Lung (tissue), 11 donors: ENCODE measurements at regions not wholly inside any gene's neighbourhood (a gene's known extent, or its start where the extent isn't known, plus 50 kb on each side); places are given as distances from the start of the nearest gene placed in this dataset.
A peak's percentile ranks its signal among the peaks of the same experiment; 100 is the strongest.

Experiments used
- ATAC-seq: fragments of 200-7000 bp; cut with Tn5 transposase; one replicate; pipeline ENCODE4 v1.9.1; 2020; ENCODE audit warnings: moderate number of reproducible peaks; ENCODE audit not compliant: insufficient read depth, low FRiP score
- DNase-seq, 3 donors: peaks; one replicate each; pipeline ENCODE4 v3.0.0-alpha.2; 2013 to 2017
- H3K27ac ChIP-seq, 2 donors: one replicate each; pipeline ENCODE4 v1.5.1; 2013; ENCODE audit warnings: mild to moderate bottlenecking in 2 of 2, moderate library complexity in 2 of 2, control low read depth in 1 of 2, inconsistent platforms in 1 of 2, low read depth in 1 of 2, low read length in 1 of 2
- H3K27me3 ChIP-seq, 3 donors: one replicate each; pipeline ENCODE4 v1.5.1; 2013; ENCODE audit warnings: low read length in 2 of 3; ENCODE audit not compliant: control insufficient read depth in 3 of 3, insufficient read depth in 3 of 3
- H3K36me3 ChIP-seq, 4 donors: one replicate each; pipeline ENCODE4 v1.5.1; 2013; ENCODE audit warnings: low read length in 4 of 4, mild to moderate bottlenecking in 1 of 4, moderate library complexity in 1 of 4; ENCODE audit not compliant: control insufficient read depth in 4 of 4, insufficient read depth in 4 of 4
- H3K4me1 ChIP-seq, 5 donors: one replicate each; pipeline ENCODE4 v1.5.1; 2013; ENCODE audit warnings: low read length in 5 of 5, mild to moderate bottlenecking in 2 of 5, moderate library complexity in 1 of 5; ENCODE audit not compliant: control insufficient read depth in 5 of 5, insufficient read depth in 5 of 5
- H3K4me3 ChIP-seq: one replicate; pipeline ENCODE4 v1.5.1; 2013; ENCODE audit warnings: mild to moderate bottlenecking, control low read depth, moderate library complexity
- H3K9ac ChIP-seq, 2 donors: one replicate each; pipeline ENCODE4 v1.5.1; 2013; ENCODE audit warnings: low read length in 2 of 2, control low read depth in 1 of 2; ENCODE audit not compliant: insufficient read depth in 1 of 2
- H3K9me3 ChIP-seq, 4 donors: one replicate each; pipeline ENCODE4 v1.5.1; 2013; ENCODE audit warnings: low read length in 3 of 4, mild to moderate bottlenecking in 1 of 4, moderate library complexity in 1 of 4; ENCODE audit not compliant: control insufficient read depth in 4 of 4, insufficient read depth in 3 of 4
- CTCF ChIP-seq: IDR thresholded peaks from 2 replicates; pipeline ENCODE4 v1.5.1; 2012; ENCODE audit warnings: mild to moderate bottlenecking; ENCODE audit errors: control extremely low read depth, extremely low read depth
- WGBS, 2 donors: extraction: QIAGEN DNeasy Blood & Tissue Kit; methylation state at CpG; one replicate each; pipeline ENCODE4 v1.1.7; 2013; 5-methylcytosine and 5-hydroxymethylcytosine counted together
- donor health status: control.
- donor health status: control.
- donor health status: Bipolar disorder and iron deficiency.
- donor health status: healthy.
- donor health status: DM: yes; HTN: yes; CAD: no.

DNA sequence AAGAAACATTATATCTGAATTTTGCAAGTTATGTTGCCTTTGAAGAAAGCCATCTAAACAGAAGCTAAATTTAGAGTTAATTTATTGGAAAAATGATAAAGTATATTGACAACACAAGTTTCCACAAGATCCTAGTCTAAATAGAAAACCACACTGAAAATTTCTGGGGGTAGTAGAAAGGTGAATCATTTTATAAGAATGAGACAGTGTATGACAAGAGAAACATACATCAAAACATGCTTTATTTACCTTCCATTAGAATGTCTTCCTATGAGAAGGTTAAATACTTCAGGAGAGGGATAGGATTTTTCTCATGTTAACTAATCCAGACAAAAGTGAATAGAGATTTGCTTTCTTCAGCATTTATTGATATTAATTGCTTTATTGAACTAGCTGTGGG, 1389.8 kb upstream of the ZEB2 start:
- Histone ChIP-seq H3K36me3 (no peaks in the 10 kb centered on the region), H3K27ac (no peak overlapping the region), H3K9me3 (no peaks in the 10 kb centered on the region), H3K27me3 (no peaks in the 10 kb centered on the region), H3K4me1 (peaks cover 0 to 21% (median 0%) of the 10 kb centered on the region in 5 donors), H3K9ac (no peak overlapping the region), H3K4me3 (no peak overlapping the region)
- no peak for TF ChIP-seq CTCF
- DNase-seq (no peak), ATAC-seq (no peak)

DNA sequence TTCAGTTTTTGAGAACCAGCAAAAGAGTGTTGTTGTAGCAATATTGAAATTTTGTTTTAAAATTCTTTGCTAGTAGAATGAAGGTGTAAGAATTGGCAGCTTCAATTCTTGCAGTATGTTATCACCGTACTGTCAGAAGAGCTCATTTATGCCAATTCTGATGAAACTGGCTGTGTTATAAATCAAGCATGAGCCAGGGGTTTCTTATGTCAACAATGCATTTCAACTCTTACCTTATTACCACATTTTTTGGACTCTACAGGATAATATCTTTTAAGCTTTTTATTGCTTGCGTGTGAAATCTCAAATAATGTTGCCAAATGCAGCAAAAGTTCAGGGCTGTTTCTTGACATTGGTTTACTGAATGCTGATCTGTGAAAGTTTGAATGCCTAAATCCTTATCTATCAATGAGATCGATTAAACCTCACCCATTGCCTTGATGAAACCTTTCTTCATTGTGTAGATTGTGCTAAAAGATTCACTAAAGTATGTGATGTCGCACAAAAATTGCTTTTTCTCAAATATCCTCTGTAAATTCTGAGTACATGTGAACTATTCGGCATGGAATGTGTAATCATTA, 1389.3 kb upstream of the ZEB2 start:
- no peak overlapping the region for H3K4me3 ChIP-seq
- no peaks in the 10 kb centered on the region for H3K27me3 ChIP-seq
- ATAC-seq, result no peak
- peaks cover 0 to 21% (median 0%) of the 10 kb centered on the region in 5 donors for H3K4me1 ChIP-seq
- TF ChIP-seq CTCF, result no peak
- DNase-seq, result peak in 2 of 3 donors; percentile 28 to 44
- H3K36me3 ChIP-seq, result no peaks in the 10 kb centered on the region
- no peak overlapping the region for H3K27ac ChIP-seq
- 74 to 88% methylated on average over 5 of the region's 5 CpGs for WGBS, 2 donors
- H3K9me3 ChIP-seq, result no peaks in the 10 kb centered on the region
- H3K9ac ChIP-seq, result no peak overlapping the region

GRCh38 chr2:145906354-145906753, 1386.4 kb upstream of the ZEB2 start:
- Histone ChIP-seq H3K27me3 (no peaks in the 10 kb centered on the region), H3K27ac (no peak overlapping the region), H3K4me1 (peaks cover 0 to 12% (median 0%) of the 10 kb centered on the region in 5 donors), H3K9me3 (peaks cover 0 to 1% (median 0%) of the 10 kb centered on the region in 4 donors), H3K9ac (no peak overlapping the region), H3K36me3 (no peaks in the 10 kb centered on the region), H3K4me3 (no peak overlapping the region)
- 72 to 82% methylated on average over 1 of the region's 1 CpG for WGBS, 2 donors
- TF ChIP-seq CTCF, result no peak
- DNase-seq, result no peak
- no peak for ATAC-seq

GRCh38 chr2:145905371-145905770, 1385.5 kb upstream of the ZEB2 start:
- ATAC-seq, result no peak
- H3K27me3 ChIP-seq, result no peaks in the 10 kb centered on the region
- WGBS, 2 donors, result 84 to 89% methylated on average over 1 of the region's 1 CpG

More at GRCh38 chr2:145905371-145905770, 1385.5 kb upstream of the ZEB2 start:
- Histone ChIP-seq H3K36me3 (no peaks in the 10 kb centered on the region), H3K27ac (no peak overlapping the region), H3K4me3 (no peak overlapping the region), H3K9me3 (peaks cover 0 to 1% (median 0%) of the 10 kb centered on the region in 4 donors), H3K9ac (no peak overlapping the region), H3K4me1 (peaks cover 0 to 10% (median 0%) of the 10 kb centered on the region in 5 donors)
- DNase-seq, result no peak
- no peak for TF ChIP-seq CTCF
